AG10803 (cell line): ENCODE measurements at regions not wholly inside any gene's neighbourhood (a gene's known extent, or its start where the extent isn't known, plus 50 kb on each side); places are given as distances from the start of the nearest gene placed in this dataset.

ENCODE experiments used
- DNase-seq: peaks from one replicate; pipeline ENCODE4 v3.0.0; 2010; ENCODE audit warnings: low read depth
- H3K4me3 ChIP-seq: 2 replicates; pipeline ENCODE4 v1.5.1; 2011; ENCODE audit warnings: mild to moderate bottlenecking, low read length, control low read depth
- TF ChIP-seq, protein P1 (sequence below): conservative IDR thresholded peaks from 2 replicates; pipeline ENCODE4 v1.5.1; 2011; ENCODE audit warnings: mild to moderate bottlenecking, low read length, control low read depth, inconsistent platforms

DNA sequence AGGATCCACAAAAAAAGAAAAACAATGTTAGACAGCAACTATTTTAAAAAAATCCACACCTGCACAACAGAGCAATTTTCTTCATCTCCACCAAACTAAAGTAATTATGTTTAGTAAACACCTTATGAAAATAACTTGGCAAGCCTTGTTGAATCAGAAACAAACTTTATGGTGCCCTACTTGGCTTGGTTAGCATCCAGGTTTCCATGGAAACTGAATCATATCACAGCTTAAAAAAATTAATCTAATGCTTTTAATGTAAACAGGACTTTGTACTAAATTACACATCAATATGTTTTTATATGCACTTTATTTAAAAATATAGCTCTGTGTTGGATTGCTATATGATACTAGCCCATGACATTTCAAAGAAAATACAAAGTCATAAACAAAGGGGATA, 1882.4 kb downstream of the SUCLG1 start:
- TF ChIP-seq, protein P1, sequence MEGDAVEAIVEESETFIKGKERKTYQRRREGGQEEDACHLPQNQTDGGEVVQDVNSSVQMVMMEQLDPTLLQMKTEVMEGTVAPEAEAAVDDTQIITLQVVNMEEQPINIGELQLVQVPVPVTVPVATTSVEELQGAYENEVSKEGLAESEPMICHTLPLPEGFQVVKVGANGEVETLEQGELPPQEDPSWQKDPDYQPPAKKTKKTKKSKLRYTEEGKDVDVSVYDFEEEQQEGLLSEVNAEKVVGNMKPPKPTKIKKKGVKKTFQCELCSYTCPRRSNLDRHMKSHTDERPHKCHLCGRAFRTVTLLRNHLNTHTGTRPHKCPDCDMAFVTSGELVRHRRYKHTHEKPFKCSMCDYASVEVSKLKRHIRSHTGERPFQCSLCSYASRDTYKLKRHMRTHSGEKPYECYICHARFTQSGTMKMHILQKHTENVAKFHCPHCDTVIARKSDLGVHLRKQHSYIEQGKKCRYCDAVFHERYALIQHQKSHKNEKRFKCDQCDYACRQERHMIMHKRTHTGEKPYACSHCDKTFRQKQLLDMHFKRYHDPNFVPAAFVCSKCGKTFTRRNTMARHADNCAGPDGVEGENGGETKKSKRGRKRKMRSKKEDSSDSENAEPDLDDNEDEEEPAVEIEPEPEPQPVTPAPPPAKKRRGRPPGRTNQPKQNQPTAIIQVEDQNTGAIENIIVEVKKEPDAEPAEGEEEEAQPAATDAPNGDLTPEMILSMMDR: no peak
- no peak overlapping the region for H3K4me3 ChIP-seq

DNA sequence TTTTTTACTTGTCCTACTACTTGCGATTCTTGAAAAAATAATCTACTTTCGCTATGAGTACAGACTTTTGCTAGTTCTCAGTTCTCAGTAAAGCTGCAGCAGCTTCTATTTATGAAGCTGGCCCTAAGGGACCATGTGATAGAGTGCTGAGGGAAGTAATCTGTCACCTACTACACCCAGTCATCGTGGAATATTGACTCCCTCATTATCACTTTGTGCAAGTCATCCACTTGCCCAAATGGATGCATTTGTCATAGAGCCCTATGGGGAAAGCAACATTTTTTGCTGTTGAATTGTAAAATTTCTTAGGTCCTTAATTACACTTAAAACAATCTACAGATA, 1919.8 kb downstream of the SUCLG1 start:
- DNase-seq: no peak
- H3K4me3 ChIP-seq: no peak overlapping the region
- TF ChIP-seq, protein P1: no peak

More for the DNA sequence above, 1882.4 kb downstream of the SUCLG1 start:
- DNase-seq: no peak

DNA sequence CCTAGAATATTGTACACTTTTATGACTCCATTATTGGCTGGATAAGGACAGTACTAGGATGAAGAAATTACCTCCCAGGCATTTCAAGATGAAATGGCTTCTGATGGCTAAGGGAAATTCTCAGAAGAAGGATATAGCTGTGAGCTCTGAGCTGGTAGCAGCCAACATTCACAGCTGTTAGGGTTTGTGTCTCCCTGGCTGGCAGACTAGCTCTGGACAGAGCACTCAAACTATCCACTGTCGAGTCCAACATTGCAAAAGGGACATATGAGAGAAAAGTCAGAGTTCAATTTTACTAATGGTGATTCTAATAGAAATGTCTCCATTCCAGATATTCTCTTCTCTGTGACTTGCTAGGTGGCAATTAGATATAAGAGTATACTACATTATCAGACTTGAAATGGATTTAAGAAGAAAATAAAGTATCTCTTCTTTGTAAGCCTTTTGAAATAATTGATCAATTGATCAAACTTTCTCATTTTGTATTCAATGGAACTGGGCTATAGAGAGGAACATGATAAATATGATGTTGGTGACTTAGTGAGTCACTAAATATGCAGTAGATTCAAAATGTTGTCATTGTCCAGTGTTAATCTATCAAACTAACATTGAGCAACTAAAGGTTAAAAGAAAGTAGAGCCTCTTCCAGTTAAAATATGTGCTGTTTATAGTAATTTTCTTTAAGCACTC, 1920.3 kb downstream of the SUCLG1 start:
- DNase-seq: no peak
- TF ChIP-seq, protein P1: no peak
- H3K4me3 ChIP-seq: no peak overlapping the region

DNA sequence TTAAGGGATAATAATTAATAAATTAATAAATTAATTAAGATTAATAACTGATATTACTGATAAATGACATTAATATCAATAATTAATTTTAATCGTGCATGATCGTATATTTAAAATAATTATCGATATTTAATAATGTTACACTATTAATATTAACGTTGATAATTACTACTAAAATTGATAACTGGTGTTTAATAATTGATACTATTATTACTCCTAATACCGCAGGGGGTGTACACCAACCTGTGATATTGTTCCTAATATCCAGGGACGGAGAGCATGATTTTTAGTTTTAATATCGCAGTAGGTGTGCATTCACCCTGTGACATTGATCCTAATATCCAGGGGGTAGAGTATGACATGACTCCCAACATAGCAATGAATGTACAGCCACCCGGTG, 1930.8 kb downstream of the SUCLG1 start:
- TF ChIP-seq, protein P1: no peak
- no peak for DNase-seq
- H3K4me3 ChIP-seq: no peak overlapping the region

DNA sequence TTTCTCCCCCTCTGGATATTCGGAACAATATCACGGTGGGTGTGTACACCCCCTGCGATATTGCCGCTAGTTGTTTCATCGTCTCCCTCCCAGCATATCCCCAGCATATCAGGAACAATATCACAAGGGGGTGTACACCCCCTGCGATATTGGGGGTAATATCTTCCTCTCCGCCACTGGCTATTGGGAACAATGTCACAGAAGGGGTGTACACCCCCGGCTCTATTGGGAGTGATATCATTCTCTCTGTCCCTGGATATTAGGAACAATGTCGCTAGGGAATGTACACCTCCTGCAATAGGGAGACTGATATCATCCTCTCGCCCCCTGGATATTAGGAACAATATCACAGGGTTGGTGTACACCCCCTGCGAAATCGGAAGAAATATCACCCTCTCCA, 1932.0 kb downstream of the SUCLG1 start:
- DNase-seq: no peak
- TF ChIP-seq, protein P1: no peak

DNA sequence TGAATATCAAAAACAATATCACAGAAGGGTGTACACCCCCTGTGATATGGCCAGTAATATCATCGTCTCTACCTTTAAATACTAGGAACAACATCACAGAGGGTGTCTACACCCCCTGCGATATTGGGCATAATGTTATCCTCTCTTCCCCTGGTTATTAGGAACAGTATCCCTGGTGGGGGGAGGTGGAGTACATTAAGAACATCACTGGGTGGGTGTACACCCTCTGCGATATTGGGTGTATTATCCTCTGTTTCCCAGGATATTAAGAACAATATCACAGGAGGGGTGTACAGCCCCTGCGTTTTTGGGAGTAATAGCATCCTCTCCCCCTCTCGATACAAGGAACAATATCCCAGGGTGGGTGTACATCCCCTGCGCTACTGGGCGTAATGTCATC, 1932.8 kb downstream of the SUCLG1 start:
- TF ChIP-seq, protein P1: no peak
- H3K4me3 ChIP-seq: no peak overlapping the region
- DNase-seq: no peak

More for the DNA sequence above, 1932.0 kb downstream of the SUCLG1 start:
- no peak overlapping the region for H3K4me3 ChIP-seq

DNA sequence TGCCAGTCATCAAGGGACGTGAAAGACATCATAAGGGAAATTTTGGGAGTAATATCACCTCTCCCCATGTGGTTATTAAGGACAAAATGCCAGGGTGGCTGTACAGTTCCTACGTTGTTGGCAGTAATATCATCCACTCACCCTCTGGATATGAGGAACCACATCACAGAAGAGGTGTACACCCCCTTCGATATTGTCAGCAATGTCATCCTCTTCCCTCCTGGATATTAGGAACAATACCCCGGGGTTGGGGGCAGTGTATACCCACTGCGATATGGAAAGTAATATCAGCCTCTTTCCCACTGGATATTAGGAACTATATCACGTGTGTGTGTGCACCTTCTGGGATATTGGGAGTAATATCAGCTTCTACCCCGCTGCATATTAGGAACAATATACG, 1933.3 kb downstream of the SUCLG1 start:
- TF ChIP-seq, protein P1: no peak

More for the DNA sequence above, 1933.3 kb downstream of the SUCLG1 start:
- DNase-seq: no peak
- H3K4me3 ChIP-seq: no peak overlapping the region
